Endothelial cell of umbilical vein (primary cell): ENCODE measurements at regions not wholly inside any gene's neighbourhood (a gene's known extent, or its start where the extent isn't known, plus 50 kb on each side); places are given as distances from the start of the nearest gene placed in this dataset.

Experiments
- BruUV-seq: library from RNA; stranded (reverse); fragments of 400-500 nt; replicated peaks from 2 replicates; lab custom pipeline; 2021; lab: Mats Ljungman, UMichigan
- CTCF ChIA-PET: fragments of 300-600, 350-600 bp; sonication (Branson Sonifier 250); formaldehyde crosslinking; loops from one replicate; lab custom pipeline; 2021; ENCODE audit warnings: antibody characterized with exemption, inconsistent platforms; lab: Charles Lee
- POLR2A ChIA-PET: fragments of 300-600, 350-600 bp; sonication (Branson Sonifier 250); formaldehyde crosslinking; loops from one replicate; lab custom pipeline; 2021; ENCODE audit warnings: antibody characterized with exemption, inconsistent platforms; lab: Charles Lee
- DNase-seq: peaks from one replicate; pipeline ENCODE4 v3.0.0-alpha.2; 2011; ENCODE audit warnings: low read depth, low spot score
- FAIRE-seq: peaks from 2 replicates; lab custom pipeline; 2011; peaks lifted over from hg19 to GRCh38; lab: Jason Lieb, UNC
- H2AFZ ChIP-seq: 2 replicates; pipeline ENCODE4 v1.6.0; 2012; ENCODE audit warnings: low read depth, low read length, control low read depth, inconsistent platforms
- H3K27ac ChIP-seq: 2 replicates; pipeline ENCODE4 v1.5.1; 2011; ENCODE audit warnings: low read depth, mild to moderate bottlenecking, control low read depth, low read length, moderate library complexity; ENCODE audit not compliant: insufficient read depth
- H3K27me3 ChIP-seq, 2 experiments: 2 replicates each; pipeline versions ENCODE4 v1.6.0 to v1.6.1; 2011; ENCODE audit warnings: low read length in 2 of 2, mixed read lengths in 1 of 2; ENCODE audit not compliant: control insufficient read depth in 2 of 2, insufficient read depth in 2 of 2
- H3K36me3 ChIP-seq, 2 experiments: 2 replicates in 1 of 2; 3 replicates in 1 of 2; pipeline ENCODE4 v1.5.1; 2011; ENCODE audit warnings: low read length in 2 of 2, mild to moderate bottlenecking in 1 of 2, moderate library complexity in 1 of 2; ENCODE audit not compliant: control insufficient read depth in 2 of 2, insufficient read depth in 2 of 2; ENCODE audit errors: extremely low read depth in 1 of 2
- H3K4me1 ChIP-seq: 3 replicates; pipeline ENCODE4 v1.5.1; 2011; ENCODE audit warnings: mild to moderate bottlenecking, low read length; ENCODE audit not compliant: control insufficient read depth, insufficient read depth; ENCODE audit errors: extremely low read depth
- H3K4me2 ChIP-seq: 2 replicates; pipeline ENCODE4 v1.6.1; 2011; ENCODE audit warnings: low read length, control low read depth, mixed read lengths; ENCODE audit not compliant: insufficient read depth
- H3K4me3 ChIP-seq, 3 experiments: fragments of 200-600 bp in 1 of 3; sonication (generic), shearing (Covaris generic) in 1 of 3; replicated peaks in 1 of 3; 2 replicates each; pipeline ENCODE4 v1.5.1; 2011 to 2016; ENCODE audit warnings: control low read depth in 3 of 3, low read length in 3 of 3, mild to moderate bottlenecking in 2 of 3, inconsistent platforms in 1 of 3, low read depth in 1 of 3, moderate library complexity in 1 of 3; ENCODE audit not compliant: insufficient read depth in 1 of 3
- H3K79me2 ChIP-seq: 2 replicates; pipeline ENCODE4 v1.6.0; 2012; ENCODE audit warnings: low read length, inconsistent platforms; ENCODE audit not compliant: control insufficient read depth, insufficient read depth
- H3K9ac ChIP-seq: replicated peaks from 2 replicates; pipeline ENCODE3; 2011; ENCODE audit warnings: low read length, control low read depth; ENCODE audit not compliant: insufficient read depth; ENCODE audit errors: extremely low read depth
- H3K9me1 ChIP-seq: replicated peaks from 3 replicates; pipeline ENCODE4 v1.6.0; 2011; ENCODE audit warnings: mild to moderate bottlenecking, low read length; ENCODE audit not compliant: control insufficient read depth, insufficient read depth; ENCODE audit errors: extremely low read depth
- H3K9me3 ChIP-seq: replicated peaks from 2 replicates; pipeline ENCODE4 v1.5.1; 2012; ENCODE audit warnings: low read length, inconsistent platforms; ENCODE audit not compliant: control insufficient read depth, insufficient read depth
- H4K20me1 ChIP-seq: replicated peaks from 2 replicates; pipeline ENCODE3; 2011; ENCODE audit warnings: mild to moderate bottlenecking, low read length; ENCODE audit not compliant: control insufficient read depth, insufficient read depth; ENCODE audit errors: extremely low read depth
- MAX ChIP-seq: IDR thresholded peaks from 2 replicates; pipeline ENCODE4 v1.6.1; 2011; ENCODE audit not compliant: insufficient read depth, insufficient read length
- MYC ChIP-seq: IDR thresholded peaks from one replicate; pipeline ENCODE4 v1.6.1; 2011; ENCODE audit warnings: mild to moderate bottlenecking, low read depth, low read length
- POLR2A ChIP-seq: IDR thresholded peaks from 2 replicates; pipeline ENCODE4 v1.6.1; 2012; ENCODE audit warnings: low read depth, mild to moderate bottlenecking, control low read depth, low read length
- POLR2AphosphoS5 ChIP-seq: IDR thresholded peaks from 2 replicates; pipeline ENCODE4 v1.6.1; 2012; ENCODE audit warnings: low read depth, mild to moderate bottlenecking, control low read depth, low read length, moderate library complexity; ENCODE audit not compliant: insufficient read depth
- dilution Hi-C: fragments of 300-500 bp; cut with MboI; formaldehyde crosslinking; loops from one replicate; pipeline ENCODE4 v1.15.0; 2019; ENCODE audit warnings: low sequenced_read_pairs; ENCODE audit not compliant: extremely low pct_ligation_motif_present
- intact Hi-C: fragments of 100-400 bp; cut with micrococcal nuclease; formaldehyde crosslinking; loops from one replicate; pipeline ENCODE4 v1.10.0; 2022

DNA sequence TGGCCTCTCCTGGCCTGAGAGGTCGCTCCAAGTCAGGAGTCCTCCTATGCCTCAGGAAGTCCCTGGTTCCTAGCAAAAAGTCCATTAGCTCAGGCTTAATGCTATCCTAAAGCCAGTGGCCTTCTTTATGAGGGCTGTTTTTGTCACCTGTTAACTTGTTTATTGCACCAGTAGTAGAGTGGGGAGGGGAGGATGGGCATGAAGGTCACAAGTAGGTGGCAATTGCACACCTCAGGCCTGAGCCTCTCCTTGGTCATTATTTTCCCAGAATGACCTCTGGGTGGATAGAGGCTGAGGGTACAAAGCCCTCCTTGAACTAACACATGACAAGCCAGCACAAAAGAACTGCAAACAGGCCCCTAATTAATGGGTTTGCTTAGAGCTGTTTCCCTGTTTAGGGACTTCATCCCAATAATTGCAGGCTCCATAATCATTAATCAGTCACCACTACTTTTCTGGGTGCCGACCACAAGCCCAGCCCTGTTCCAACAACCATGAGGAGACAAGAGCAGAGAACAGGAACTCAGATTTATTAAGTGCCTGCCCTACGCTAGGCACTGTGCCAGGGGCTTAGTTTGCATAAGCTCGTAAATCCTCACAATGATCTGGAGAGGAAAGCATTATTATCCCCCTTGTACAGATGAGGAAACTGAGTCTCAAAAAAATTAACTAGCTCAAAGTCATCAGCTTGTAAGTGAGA, 123.0 kb upstream of the PKDCC start:
- CTCF ChIA-PET: no interaction called here
- POLR2A ChIA-PET: no interaction called here
- intact Hi-C loops (loop anchor here (1.0 kb wide), 1 partner anchor 21 kb away; no protein-coding TSS in a partner anchor), dilution Hi-C loops (no loop called here)
- Histone ChIP-seq H3K79me2 (no peaks in the 10 kb centered on the region), H3K27ac (no peak overlapping the region), H2AFZ (no peak overlapping the region), H3K9me1 (no peaks in the 10 kb centered on the region), H3K27me3 (no peaks in the 10 kb centered on the region), H3K9me3 (no peaks in the 10 kb centered on the region), H3K9ac (no peak overlapping the region), H3K4me1 (no peaks in the 10 kb centered on the region), H4K20me1 (no peaks in the 10 kb centered on the region), H3K36me3 (no peaks in the 10 kb centered on the region), H3K4me3 (no peak overlapping the region), H3K4me2 (no peak overlapping the region)
- no peak for DNase-seq
- FAIRE-seq: no peak
- BruUV-seq: no TSS peak
- TF ChIP-seq POLR2AphosphoS5 (no peak), MYC (no peak)

DNA sequence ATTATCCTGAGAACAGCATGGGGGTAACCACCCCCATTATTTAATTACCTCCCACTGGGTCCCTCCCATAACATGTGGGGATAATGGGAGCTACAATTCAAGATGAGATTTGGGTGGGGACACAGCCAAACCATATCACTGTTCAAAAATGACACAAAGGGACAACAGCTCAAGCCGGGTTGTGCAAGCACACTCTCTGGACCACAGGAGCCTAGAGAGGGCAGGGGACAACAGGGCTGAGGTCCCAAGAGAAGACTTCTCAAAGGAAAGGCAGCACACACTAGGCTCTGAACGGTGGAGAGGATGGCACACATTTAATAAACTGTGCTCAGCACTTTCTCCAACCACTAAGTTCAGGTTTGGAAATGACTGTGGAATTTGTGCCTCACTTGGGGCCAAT, 122.1 kb upstream of the PKDCC start:
- H4K20me1 ChIP-seq: no peaks in the 10 kb centered on the region
- no peak overlapping the region for H3K4me3 ChIP-seq
- no peak overlapping the region for H3K9ac ChIP-seq
- dilution Hi-C loops (no loop called here), intact Hi-C loops (no loop called here)
- no peaks in the 10 kb centered on the region for H3K4me1 ChIP-seq
- H3K4me2 ChIP-seq: no peak overlapping the region
- H3K9me3 ChIP-seq: no peaks in the 10 kb centered on the region
- H3K36me3 ChIP-seq: no peaks in the 10 kb centered on the region
- FAIRE-seq (no peak), DNase-seq (no peak)
- no peaks in the 10 kb centered on the region for H3K9me1 ChIP-seq
- TF ChIP-seq MAX (no peak), POLR2AphosphoS5 (no peak), MYC (no peak), POLR2A (no peak)
- H2AFZ ChIP-seq: no peak overlapping the region
- POLR2A ChIA-PET: no interaction called here
- no TSS peak for BruUV-seq
- CTCF ChIA-PET: no interaction called here
- no peaks in the 10 kb centered on the region for H3K27me3 ChIP-seq
- H3K79me2 ChIP-seq: no peaks in the 10 kb centered on the region
- H3K27ac ChIP-seq: no peak overlapping the region
